ENCODE measurements at regions not wholly inside any gene's neighbourhood (a gene's known extent, or its start where the extent isn't known, plus 50 kb on each side); places are given as distances from the start of the nearest gene placed in this dataset.

DNA sequence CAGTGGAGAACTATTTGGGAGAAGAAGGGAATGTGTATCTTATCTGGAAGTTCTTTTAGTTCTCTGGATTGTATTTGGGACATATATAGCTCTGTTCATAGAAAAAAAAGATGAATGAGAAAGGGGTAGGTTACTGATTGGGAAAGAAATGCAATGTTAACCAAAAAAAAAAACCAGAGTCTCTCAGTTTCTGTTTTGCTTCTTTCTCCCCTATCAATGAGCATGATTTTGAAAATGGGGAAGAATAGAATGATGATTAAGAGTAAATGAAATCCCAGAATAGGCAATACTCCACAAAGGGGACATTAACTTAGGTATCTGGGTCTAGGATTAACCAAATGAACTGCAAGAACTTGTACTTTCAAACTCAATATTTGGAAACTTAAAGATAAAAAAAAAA is 92.9 kb downstream of the RHOU start:
- H3K9me2 ChIP-seq (ENCODE audit: insufficient read depth, low read length): no peaks in the 10 kb centered on the region
- no peaks in the 10 kb centered on the region for H4K20me1 ChIP-seq (ENCODE audit: insufficient read depth)
- H3F3A ChIP-seq (ENCODE audit: insufficient read depth, low read length, poor library complexity, severe bottlenecking): no peaks in the 10 kb centered on the region
- no peak overlapping the region for H3K9ac ChIP-seq (ENCODE audit: low read length)
- no peaks in the 10 kb centered on the region for H3K36me3 ChIP-seq (ENCODE audit: insufficient read depth, low read length)
- no peaks in the 10 kb centered on the region for H3K79me2 ChIP-seq (replicated peaks; ENCODE audit: insufficient read depth, low read length)
- no peak overlapping the region for H3K4me2 ChIP-seq (ENCODE audit: low read length)
- H3K4me3 ChIP-seq (ENCODE audit: low read length): no peak overlapping the region
- no peak overlapping the region for H3K27ac ChIP-seq (ENCODE audit: low read length)
- no peaks in the 10 kb centered on the region for H3K9me3 ChIP-seq (ENCODE audit: low read length)
- no peak for TF ChIP-seq POLR2AphosphoS5 (IDR thresholded peaks at IDR 0.05)
- no peak for TF ChIP-seq EZH2 (IDR thresholded peaks at IDR 0.05; ENCODE audit: borderline replicate concordance, insufficient read depth, low read length, poor library complexity, severe bottlenecking)
- TF ChIP-seq, protein P1, sequence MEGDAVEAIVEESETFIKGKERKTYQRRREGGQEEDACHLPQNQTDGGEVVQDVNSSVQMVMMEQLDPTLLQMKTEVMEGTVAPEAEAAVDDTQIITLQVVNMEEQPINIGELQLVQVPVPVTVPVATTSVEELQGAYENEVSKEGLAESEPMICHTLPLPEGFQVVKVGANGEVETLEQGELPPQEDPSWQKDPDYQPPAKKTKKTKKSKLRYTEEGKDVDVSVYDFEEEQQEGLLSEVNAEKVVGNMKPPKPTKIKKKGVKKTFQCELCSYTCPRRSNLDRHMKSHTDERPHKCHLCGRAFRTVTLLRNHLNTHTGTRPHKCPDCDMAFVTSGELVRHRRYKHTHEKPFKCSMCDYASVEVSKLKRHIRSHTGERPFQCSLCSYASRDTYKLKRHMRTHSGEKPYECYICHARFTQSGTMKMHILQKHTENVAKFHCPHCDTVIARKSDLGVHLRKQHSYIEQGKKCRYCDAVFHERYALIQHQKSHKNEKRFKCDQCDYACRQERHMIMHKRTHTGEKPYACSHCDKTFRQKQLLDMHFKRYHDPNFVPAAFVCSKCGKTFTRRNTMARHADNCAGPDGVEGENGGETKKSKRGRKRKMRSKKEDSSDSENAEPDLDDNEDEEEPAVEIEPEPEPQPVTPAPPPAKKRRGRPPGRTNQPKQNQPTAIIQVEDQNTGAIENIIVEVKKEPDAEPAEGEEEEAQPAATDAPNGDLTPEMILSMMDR (IDR thresholded peaks at IDR 0.05; ENCODE audit: poor library complexity, severe bottlenecking): no peak
- TF ChIP-seq MXI1 (conservative IDR thresholded peaks at IDR 0.05; ENCODE audit: poor library complexity, severe bottlenecking): no peak
- no peaks in the 10 kb centered on the region for H3K27me3 ChIP-seq (ENCODE audit: insufficient read depth, low read depth, low read length)
- no peak overlapping the region for H2AFZ ChIP-seq (ENCODE audit: low read depth, low read length)

DNA sequence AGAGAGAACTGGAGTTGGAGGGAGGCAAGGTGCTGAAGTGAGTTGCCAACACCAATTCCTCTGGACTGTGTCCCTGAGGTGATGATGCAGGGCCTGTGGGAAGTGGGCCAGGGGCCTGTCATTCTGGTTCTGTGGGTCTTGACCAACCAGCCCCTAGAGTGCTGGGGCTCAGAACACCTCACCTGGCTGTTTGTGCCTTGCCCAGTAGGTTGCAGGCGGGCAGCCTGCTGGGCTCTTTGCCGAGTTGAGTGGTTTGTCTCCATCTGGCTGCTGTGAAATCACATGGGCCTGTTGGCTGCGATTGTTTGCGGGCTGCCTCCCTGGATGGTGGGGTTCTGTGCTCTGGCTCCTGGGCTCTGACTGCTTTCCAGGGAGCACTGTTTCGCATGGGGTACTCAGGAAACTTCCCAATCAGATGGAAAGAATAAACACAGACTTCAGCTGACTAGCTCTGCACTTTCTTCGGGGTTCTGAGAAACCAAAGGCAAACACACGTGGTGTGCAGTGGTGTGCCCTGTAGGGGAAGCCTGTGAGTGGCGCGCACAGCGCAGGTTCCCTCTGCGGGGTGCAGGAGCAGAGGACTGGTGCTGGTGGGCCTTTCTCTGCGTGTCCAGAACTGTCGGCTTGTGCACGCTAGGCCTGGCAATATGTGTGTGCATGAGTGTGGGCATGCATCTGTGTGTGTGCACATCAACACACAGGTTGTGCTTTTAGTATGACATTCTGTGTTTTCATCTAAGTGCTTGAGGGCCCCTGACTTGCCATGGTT is 95.1 kb downstream of the RHOU start:
- no peaks in the 10 kb centered on the region for H4K20me1 ChIP-seq (ENCODE audit: insufficient read depth)
- H3K27ac ChIP-seq (ENCODE audit: low read length): no peak overlapping the region
- no peaks in the 10 kb centered on the region for H3K9me3 ChIP-seq (ENCODE audit: low read length)
- no peaks in the 10 kb centered on the region for H3K27me3 ChIP-seq (ENCODE audit: insufficient read depth, low read depth, low read length)
- H3K79me2 ChIP-seq (replicated peaks; ENCODE audit: insufficient read depth, low read length): no peaks in the 10 kb centered on the region
- no peak overlapping the region for H3K9ac ChIP-seq (ENCODE audit: low read length)
- no peak overlapping the region for H3K4me3 ChIP-seq (ENCODE audit: low read length)
- TF ChIP-seq EP300 (conservative IDR thresholded peaks at IDR 0.05; ENCODE audit: poor library complexity, severe bottlenecking) (no peak), EZH2 (IDR thresholded peaks at IDR 0.05; ENCODE audit: borderline replicate concordance, insufficient read depth, low read length, poor library complexity, severe bottlenecking) (no peak), POLR2AphosphoS5 (IDR thresholded peaks at IDR 0.05) (no peak), TAF1 (IDR thresholded peaks at IDR 0.05; ENCODE audit: low read depth) (no peak), RAD21 (conservative IDR thresholded peaks at IDR 0.05) (no peak), SMC3 (conservative IDR thresholded peaks at IDR 0.05; ENCODE audit: poor library complexity) (no peak), MXI1 (conservative IDR thresholded peaks at IDR 0.05; ENCODE audit: poor library complexity, severe bottlenecking) (no peak)
- TF ChIP-seq, protein P2, sequence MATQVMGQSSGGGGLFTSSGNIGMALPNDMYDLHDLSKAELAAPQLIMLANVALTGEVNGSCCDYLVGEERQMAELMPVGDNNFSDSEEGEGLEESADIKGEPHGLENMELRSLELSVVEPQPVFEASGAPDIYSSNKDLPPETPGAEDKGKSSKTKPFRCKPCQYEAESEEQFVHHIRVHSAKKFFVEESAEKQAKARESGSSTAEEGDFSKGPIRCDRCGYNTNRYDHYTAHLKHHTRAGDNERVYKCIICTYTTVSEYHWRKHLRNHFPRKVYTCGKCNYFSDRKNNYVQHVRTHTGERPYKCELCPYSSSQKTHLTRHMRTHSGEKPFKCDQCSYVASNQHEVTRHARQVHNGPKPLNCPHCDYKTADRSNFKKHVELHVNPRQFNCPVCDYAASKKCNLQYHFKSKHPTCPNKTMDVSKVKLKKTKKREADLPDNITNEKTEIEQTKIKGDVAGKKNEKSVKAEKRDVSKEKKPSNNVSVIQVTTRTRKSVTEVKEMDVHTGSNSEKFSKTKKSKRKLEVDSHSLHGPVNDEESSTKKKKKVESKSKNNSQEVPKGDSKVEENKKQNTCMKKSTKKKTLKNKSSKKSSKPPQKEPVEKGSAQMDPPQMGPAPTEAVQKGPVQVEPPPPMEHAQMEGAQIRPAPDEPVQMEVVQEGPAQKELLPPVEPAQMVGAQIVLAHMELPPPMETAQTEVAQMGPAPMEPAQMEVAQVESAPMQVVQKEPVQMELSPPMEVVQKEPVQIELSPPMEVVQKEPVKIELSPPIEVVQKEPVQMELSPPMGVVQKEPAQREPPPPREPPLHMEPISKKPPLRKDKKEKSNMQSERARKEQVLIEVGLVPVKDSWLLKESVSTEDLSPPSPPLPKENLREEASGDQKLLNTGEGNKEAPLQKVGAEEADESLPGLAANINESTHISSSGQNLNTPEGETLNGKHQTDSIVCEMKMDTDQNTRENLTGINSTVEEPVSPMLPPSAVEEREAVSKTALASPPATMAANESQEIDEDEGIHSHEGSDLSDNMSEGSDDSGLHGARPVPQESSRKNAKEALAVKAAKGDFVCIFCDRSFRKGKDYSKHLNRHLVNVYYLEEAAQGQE (IDR thresholded peaks at IDR 0.05; ENCODE audit: borderline replicate concordance): no peak
- TF ChIP-seq, protein P1 (IDR thresholded peaks at IDR 0.05; ENCODE audit: poor library complexity, severe bottlenecking): no peak
- no peak overlapping the region for H3K4me2 ChIP-seq (ENCODE audit: low read length)
- no peak overlapping the region for H2AFZ ChIP-seq (ENCODE audit: low read depth, low read length)
- no peaks in the 10 kb centered on the region for H3F3A ChIP-seq (ENCODE audit: insufficient read depth, low read length, poor library complexity, severe bottlenecking)
- H3K36me3 ChIP-seq (ENCODE audit: insufficient read depth, low read length): no peaks in the 10 kb centered on the region
- no peaks in the 10 kb centered on the region for H3K9me2 ChIP-seq (ENCODE audit: insufficient read depth, low read length)
